GM12878 (cell line): ENCODE measurements at regions not wholly inside any gene's neighbourhood (a gene's known extent, or its start where the extent isn't known, plus 50 kb on each side); places are given as distances from the start of the nearest gene placed in this dataset.

Experiments
- ATAC-seq: fragments of 200-7000 bp; cut with Tn5 transposase; 3 replicates; pipeline ENCODE4 v1.9.1; 2020; ENCODE audit warnings: mild to moderate bottlenecking, moderate library complexity
- BruUV-seq: library from RNA; stranded (reverse); fragments of 400-500 nt; replicated peaks from 2 replicates; lab custom pipeline; 2021; lab: Mats Ljungman, UMichigan
- CTCF ChIA-PET: fragments of 300-600 bp; sonication (Branson Sonifier 250); formaldehyde crosslinking; extraction: SDS; loops from one replicate; lab custom pipeline; 2021; ENCODE audit warnings: inconsistent platforms; lab: Yijun Ruan, JAX
- POLR2A ChIA-PET: fragments of 350-600 bp; formaldehyde crosslinking; extraction: SDS; loops from one replicate; lab custom pipeline; 2021; ENCODE audit warnings: inconsistent platforms; lab: Charles Lee
- RAD21 ChIA-PET: fragments of 300-600 bp; sonication (Branson Sonifier 250); formaldehyde crosslinking; loops from one replicate; lab custom pipeline; 2023; ENCODE audit warnings: antibody characterized with exemption; ENCODE audit not compliant: unreplicated experiment; lab: Charles Lee
- SMC1A ChIA-PET: fragments of 300-600 bp; sonication (Branson Sonifier 250); formaldehyde crosslinking; loops from one replicate; lab custom pipeline; 2023; ENCODE audit not compliant: unreplicated experiment, uncharacterized antibody; lab: Charles Lee
- DNase-seq: peaks from one replicate; pipeline ENCODE4 v3.0.0-alpha.2; 2011; ENCODE audit warnings: low read depth, low spot score
- FAIRE-seq: peaks from 3 replicates; lab custom pipeline; 2011; peaks lifted over from hg19 to GRCh38; lab: Jason Lieb, UNC
- H2AFZ ChIP-seq: 2 replicates; pipeline ENCODE4 v1.6.0; 2011; ENCODE audit warnings: low read depth, low read length, control low read depth; ENCODE audit not compliant: control insufficient read depth
- H3K27ac ChIP-seq: 2 replicates; pipeline ENCODE4 v1.5.1; 2011; ENCODE audit warnings: control low read depth; ENCODE audit not compliant: control insufficient read depth, insufficient read depth
- H3K27me3 ChIP-seq, 2 experiments: replicated peaks in 1 of 2; 2 replicates each; pipeline versions ENCODE4 v1.6.0 to v1.6.1; 2011; ENCODE audit warnings: low read length in 1 of 2; ENCODE audit not compliant: control insufficient read depth in 2 of 2, insufficient read depth in 2 of 2
- H3K36me3 ChIP-seq, 2 experiments: 2 replicates each; pipeline ENCODE4 v1.5.1; 2011; ENCODE audit warnings: low read length in 1 of 2; ENCODE audit not compliant: control insufficient read depth in 2 of 2, insufficient read depth in 2 of 2
- H3K4me1 ChIP-seq: 2 replicates; pipeline ENCODE4 v1.6.1; 2011; ENCODE audit warnings: mild to moderate bottlenecking, low read length, moderate library complexity, mixed read lengths; ENCODE audit not compliant: control insufficient read depth, insufficient read depth
- H3K4me2 ChIP-seq: 2 replicates; pipeline ENCODE4 v1.6.0; 2011; ENCODE audit warnings: control low read depth; ENCODE audit not compliant: control insufficient read depth, insufficient read depth
- H3K4me3 ChIP-seq: fragments of 200-600 bp; sonication (generic); 2 replicates; pipeline ENCODE4 v1.5.1; 2016
- H3K79me2 ChIP-seq: 2 replicates; pipeline ENCODE4 v1.6.0; 2011; ENCODE audit warnings: low read length; ENCODE audit not compliant: control insufficient read depth, insufficient read depth
- H3K9ac ChIP-seq: 2 replicates; pipeline ENCODE4 v1.8.0; 2011; ENCODE audit warnings: low read length, control low read depth, mixed read lengths; ENCODE audit not compliant: control insufficient read depth, insufficient read depth
- H3K9me3 ChIP-seq: replicated peaks from 3 replicates; pipeline ENCODE4 v1.5.1; 2011; ENCODE audit warnings: mild to moderate bottlenecking, low read length; ENCODE audit not compliant: control insufficient read depth, insufficient read depth
- H4K20me1 ChIP-seq: 2 replicates; pipeline ENCODE4 v1.6.0; 2011; ENCODE audit not compliant: control insufficient read depth, insufficient read depth
- CBX5 ChIP-seq: sonication (generic); IDR thresholded peaks from 2 replicates; pipeline ENCODE4 v1.6.1; 2016; ENCODE audit warnings: low read depth, moderate library complexity, mild to moderate bottlenecking, inconsistent platforms
- CTCF ChIP-seq, 3 experiments: IDR thresholded peaks in 2 of 3; conservative IDR thresholded peaks in 1 of 3; 2 replicates each; pipeline ENCODE4 v1.5.1; 2011; ENCODE audit warnings: low read depth in 3 of 3, low read length in 3 of 3, mild to moderate bottlenecking in 3 of 3, control low read depth in 2 of 3, moderate library complexity in 2 of 3, inconsistent platforms in 1 of 3, mixed read lengths in 1 of 3; ENCODE audit not compliant: control insufficient read depth in 2 of 3, insufficient read depth in 1 of 3; ENCODE audit errors: extremely low read depth in 1 of 3
- DPF2 ChIP-seq: fragments of 450-650 bp; IDR thresholded peaks from 2 replicates; pipeline ENCODE4 v1.6.1; 2017; ENCODE audit warnings: mild to moderate bottlenecking
- KAT2A ChIP-seq: conservative IDR thresholded peaks from 2 replicates; pipeline ENCODE4 v1.6.1; 2011; ENCODE audit warnings: low read depth, low read length; ENCODE audit not compliant: control insufficient read depth
- MYC ChIP-seq: IDR thresholded peaks from 2 replicates; pipeline ENCODE4 v1.6.1; 2011; ENCODE audit warnings: mild to moderate bottlenecking, low read length, moderate library complexity, inconsistent platforms; ENCODE audit not compliant: insufficient read depth, insufficient replicate concordance, insufficient read length, severe bottlenecking
- PAX8 ChIP-seq: fragments of 450-650 bp; IDR thresholded peaks from 2 replicates; pipeline ENCODE4 v1.6.1; 2017; ENCODE audit warnings: mild to moderate bottlenecking, moderate library complexity
- RCOR1 ChIP-seq: conservative IDR thresholded peaks from 2 replicates; pipeline ENCODE4 v1.6.1; 2012; ENCODE audit warnings: low read depth, low read length, improper control_type of control experiment
- SMAD1 ChIP-seq: fragments of 450-650 bp; IDR thresholded peaks from 2 replicates; pipeline ENCODE4 v1.6.1; 2018; ENCODE audit warnings: mild to moderate bottlenecking, low read depth; ENCODE audit not compliant: partially characterized antibody
- ZBTB40 ChIP-seq: fragments of 450-650 bp; IDR thresholded peaks from 2 replicates; pipeline ENCODE4 v1.6.1; 2016; ENCODE audit warnings: mild to moderate bottlenecking, moderate library complexity, borderline replicate concordance
- WGBS: methylation state at CpG from one replicate; pipeline ENCODE4 v1.1.6; 2016; ENCODE audit warnings: low lambda C conversion rate; ENCODE audit not compliant: insufficient replicate concordance, insufficient coverage; ENCODE audit errors: missing lambda C conversion rate; 5-methylcytosine and 5-hydroxymethylcytosine counted together
- in situ Hi-C: fragments of 300-500 bp; cut with MboI; formaldehyde crosslinking; loops from 9 replicates; pipeline ENCODE4 v1.14.3; 2018; ENCODE audit warnings: mixed read lengths
- intact Hi-C: fragments of 100-400 bp; cut with micrococcal nuclease; formaldehyde crosslinking; loops from one replicate; pipeline ENCODE4 v1.14.2; 2022; ENCODE audit not compliant: unreplicated experiment
- TF ChIP-seq, protein P1 (sequence below): IDR thresholded peaks from 2 replicates; pipeline ENCODE4 v1.6.1; 2011; ENCODE audit warnings: low read depth, low read length, improper control_type of control experiment, borderline replicate concordance
- TF ChIP-seq, protein P2 (sequence below): fragments of 450-650 bp; IDR thresholded peaks from 2 replicates; pipeline ENCODE4 v1.6.1; 2017; ENCODE audit warnings: borderline replicate concordance

- Histone ChIP-seq H4K20me1 (no peaks in the 10 kb centered on the region), H3K4me1 (no peaks in the 10 kb centered on the region), H3K4me3 (no peak overlapping the region), H3K9ac (no peak overlapping the region), H2AFZ (no peak overlapping the region), H3K27me3 (no peaks in the 10 kb centered on the region), H3K27ac (no peak overlapping the region), H3K9me3 (no peaks in the 10 kb centered on the region; the same call in 2 of the 3 replicates), H3K4me2 (no peak overlapping the region), H3K36me3 (no peaks in the 10 kb centered on the region), H3K79me2 (no peaks in the 10 kb centered on the region)
- ATAC-seq (no peak), FAIRE-seq (no peak), DNase-seq (no peak)
- ChIA-PET POLR2A (no interaction called here), SMC1A (no interaction called here), RAD21 (no interaction called here), CTCF (no interaction called here)
- no TSS peak for BruUV-seq
- in situ Hi-C loops (no loop called here), intact Hi-C loops (no loop called here)
- TF ChIP-seq CBX5 (no peak), CTCF (IDR thresholded peaks at IDR 0.05 in 2 of 3, conservative IDR thresholded peaks at IDR 0.05 in 1 of 3; ENCODE audit: control insufficient read depth in 2 of 3, extremely low read depth in 1 of 3, insufficient read depth in 1 of 3, low read depth in 3 of 3, low read length in 3 of 3) (no peak), ZBTB40 (no peak), SMAD1 (no peak), MYC (no peak), PAX8 (no peak), DPF2 (no peak), KAT2A (no peak), RCOR1 (no peak)
- TF ChIP-seq, protein P1, sequence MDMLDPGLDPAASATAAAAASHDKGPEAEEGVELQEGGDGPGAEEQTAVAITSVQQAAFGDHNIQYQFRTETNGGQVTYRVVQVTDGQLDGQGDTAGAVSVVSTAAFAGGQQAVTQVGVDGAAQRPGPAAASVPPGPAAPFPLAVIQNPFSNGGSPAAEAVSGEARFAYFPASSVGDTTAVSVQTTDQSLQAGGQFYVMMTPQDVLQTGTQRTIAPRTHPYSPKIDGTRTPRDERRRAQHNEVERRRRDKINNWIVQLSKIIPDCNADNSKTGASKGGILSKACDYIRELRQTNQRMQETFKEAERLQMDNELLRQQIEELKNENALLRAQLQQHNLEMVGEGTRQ = no peak
- TF ChIP-seq, protein P2, sequence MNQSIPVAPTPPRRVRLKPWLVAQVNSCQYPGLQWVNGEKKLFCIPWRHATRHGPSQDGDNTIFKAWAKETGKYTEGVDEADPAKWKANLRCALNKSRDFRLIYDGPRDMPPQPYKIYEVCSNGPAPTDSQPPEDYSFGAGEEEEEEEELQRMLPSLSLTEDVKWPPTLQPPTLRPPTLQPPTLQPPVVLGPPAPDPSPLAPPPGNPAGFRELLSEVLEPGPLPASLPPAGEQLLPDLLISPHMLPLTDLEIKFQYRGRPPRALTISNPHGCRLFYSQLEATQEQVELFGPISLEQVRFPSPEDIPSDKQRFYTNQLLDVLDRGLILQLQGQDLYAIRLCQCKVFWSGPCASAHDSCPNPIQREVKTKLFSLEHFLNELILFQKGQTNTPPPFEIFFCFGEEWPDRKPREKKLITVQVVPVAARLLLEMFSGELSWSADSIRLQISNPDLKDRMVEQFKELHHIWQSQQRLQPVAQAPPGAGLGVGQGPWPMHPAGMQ = no peak
- 60% methylated on average over 26 of the region's 26 CpGs for WGBS
Observed at GRCh38 chr6:167668019-167668753, 158.5 kb upstream of the AFDN start.
